ENCODE measurements at regions not wholly inside any gene's neighbourhood (a gene's known extent, or its start where the extent isn't known, plus 50 kb on each side); places are given as distances from the start of the nearest gene placed in this dataset.

DNA sequence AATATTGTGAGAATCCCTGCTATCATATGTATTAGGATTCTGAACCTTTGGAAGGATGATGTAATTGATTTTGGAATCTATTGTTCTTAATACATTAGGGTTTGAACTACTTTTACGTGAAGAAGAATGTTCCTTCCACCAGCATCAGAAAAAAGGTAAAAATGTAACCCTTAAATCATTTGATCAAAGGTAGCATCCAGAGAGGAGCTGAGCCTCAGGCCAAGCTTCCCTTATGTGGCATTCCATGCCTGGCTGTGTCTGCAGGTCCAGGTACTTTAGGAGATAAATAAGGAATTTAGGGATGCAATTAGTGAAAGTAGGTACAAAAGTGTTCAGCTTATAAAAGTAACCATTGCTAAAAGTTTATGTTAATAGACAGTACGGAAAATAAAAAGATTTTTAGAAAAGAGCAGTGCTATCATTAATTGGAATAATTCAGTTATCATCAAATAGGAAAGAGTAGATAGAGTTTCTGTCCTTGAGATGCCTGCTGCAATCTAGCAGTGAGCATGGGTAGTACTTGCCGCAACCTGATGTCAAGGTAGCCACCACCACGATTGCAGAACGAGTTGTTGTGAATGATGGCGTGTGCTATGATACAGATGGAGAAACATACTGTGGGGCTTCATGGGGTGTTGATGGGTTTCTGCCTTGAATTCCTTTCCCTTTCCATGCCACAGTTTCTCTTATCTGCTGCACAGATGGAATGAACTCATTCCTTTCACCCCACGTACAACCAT lies 228.8 kb downstream of the GATA3 start:
- TF ChIP-seq, protein P1, sequence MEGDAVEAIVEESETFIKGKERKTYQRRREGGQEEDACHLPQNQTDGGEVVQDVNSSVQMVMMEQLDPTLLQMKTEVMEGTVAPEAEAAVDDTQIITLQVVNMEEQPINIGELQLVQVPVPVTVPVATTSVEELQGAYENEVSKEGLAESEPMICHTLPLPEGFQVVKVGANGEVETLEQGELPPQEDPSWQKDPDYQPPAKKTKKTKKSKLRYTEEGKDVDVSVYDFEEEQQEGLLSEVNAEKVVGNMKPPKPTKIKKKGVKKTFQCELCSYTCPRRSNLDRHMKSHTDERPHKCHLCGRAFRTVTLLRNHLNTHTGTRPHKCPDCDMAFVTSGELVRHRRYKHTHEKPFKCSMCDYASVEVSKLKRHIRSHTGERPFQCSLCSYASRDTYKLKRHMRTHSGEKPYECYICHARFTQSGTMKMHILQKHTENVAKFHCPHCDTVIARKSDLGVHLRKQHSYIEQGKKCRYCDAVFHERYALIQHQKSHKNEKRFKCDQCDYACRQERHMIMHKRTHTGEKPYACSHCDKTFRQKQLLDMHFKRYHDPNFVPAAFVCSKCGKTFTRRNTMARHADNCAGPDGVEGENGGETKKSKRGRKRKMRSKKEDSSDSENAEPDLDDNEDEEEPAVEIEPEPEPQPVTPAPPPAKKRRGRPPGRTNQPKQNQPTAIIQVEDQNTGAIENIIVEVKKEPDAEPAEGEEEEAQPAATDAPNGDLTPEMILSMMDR (conservative IDR thresholded peaks at IDR 0.05): no peak
- no peak for TF ChIP-seq EZH2 (IDR thresholded peaks at IDR 0.05; ENCODE audit: low read depth)
